Stomach (tissue), 8 donors: ENCODE measurements at regions not wholly inside any gene's neighbourhood (a gene's known extent, or its start where the extent isn't known, plus 50 kb on each side); places are given as distances from the start of the nearest gene placed in this dataset.
"Not testable (repeated sequence)": the region's sequence is repeated elsewhere in the genome, so short reads cannot be mapped to it uniquely, and the experiment has no call there.

Source experiments
- DNase-seq, 2 donors: peaks; one replicate each; pipeline versions ENCODE4 v3.0.0 to v3.0.0-alpha.2; 2013 to 2019
- H3K27ac ChIP-seq, 5 donors: fragments of 200-600 bp in 4 of 5; sonication (generic) in 4 of 5; one replicate each; pipeline ENCODE4 v1.5.1; 2013 to 2019; ENCODE audit warnings: mild to moderate bottlenecking in 1 of 5, moderate library complexity in 1 of 5
- H3K27me3 ChIP-seq, 3 donors: fragments of 200-600 bp; sonication (generic); one replicate each; pipeline ENCODE4 v1.5.1; 2017 to 2019; ENCODE audit warnings: mixed run types in 1 of 3
- H3K36me3 ChIP-seq, 4 donors: fragments of 200-600 bp; sonication (generic); 1 replicate in 3 of 4; 2 replicates in 1 of 4; pipeline ENCODE4 v1.5.1; 2016 to 2019
- H3K4me1 ChIP-seq, 4 donors: fragments of 200-600 bp; sonication (generic); one replicate each; pipeline ENCODE4 v1.5.1; 2016 to 2019
- H3K4me3 ChIP-seq, 4 donors: fragments of 200-600 bp; sonication (generic) in 3 of 4; one replicate each; pipeline ENCODE4 v1.5.1; 2016 to 2019; ENCODE audit warnings: mild to moderate bottlenecking in 1 of 4
- H3K9me3 ChIP-seq, 4 donors: fragments of 200-600 bp; sonication (generic); one replicate each; pipeline ENCODE4 v1.5.1; 2016 to 2019
- EP300 ChIP-seq: sonication (generic); formaldehyde crosslinking; IDR thresholded peaks from one replicate; pipeline ENCODE4 v1.6.1; 2017; ENCODE audit warnings: antibody characterized with exemption
- POLR2A ChIP-seq, 4 donors: fragments of 450-650 bp; IDR thresholded peaks; one replicate each; pipeline ENCODE4 v1.6.1; 2016; ENCODE audit warnings: antibody characterized with exemption in 4 of 4, control low read depth in 2 of 4, mild to moderate bottlenecking in 1 of 4, moderate library complexity in 1 of 4
- POLR2AphosphoS5 ChIP-seq, 3 donors: sonication (generic); formaldehyde crosslinking; IDR thresholded peaks; one replicate each; pipeline ENCODE4 v1.6.1; 2016; ENCODE audit warnings: antibody characterized with exemption in 3 of 3
- whole genome bisulfite sequencing, 5 donors: extraction: QIAGEN DNeasy Blood & Tissue Kit in 3 of 5; methylation state at CpG; one replicate each; pipeline versions ENCODE4 v1.1.5 to v1.1.7; 2013 to 2018; 5-methylcytosine and 5-hydroxymethylcytosine counted together
- intact Hi-C: fragments of 100-400 bp; cut with DNase I; formaldehyde crosslinking; loops from one replicate; pipeline ENCODE4 v1.15.1; 2023; ENCODE audit warnings: low total_unique reads
- TF ChIP-seq, protein P1 (sequence below), 7 experiments: fragments of 450-650 bp in 4 of 7; fragments of 200-600 bp in 3 of 7; sonication (generic) in 3 of 7; IDR thresholded peaks; one replicate each; pipeline ENCODE4 v1.5.1; 2016 to 2019; ENCODE audit warnings: antibody characterized with exemption in 7 of 7, control low read depth in 2 of 7, mild to moderate bottlenecking in 1 of 7
- donor health status: healthy with polysubstance abuse.
- donor health status: Bipolar disorder and iron deficiency.
- donor health status: healthy.

DNA sequence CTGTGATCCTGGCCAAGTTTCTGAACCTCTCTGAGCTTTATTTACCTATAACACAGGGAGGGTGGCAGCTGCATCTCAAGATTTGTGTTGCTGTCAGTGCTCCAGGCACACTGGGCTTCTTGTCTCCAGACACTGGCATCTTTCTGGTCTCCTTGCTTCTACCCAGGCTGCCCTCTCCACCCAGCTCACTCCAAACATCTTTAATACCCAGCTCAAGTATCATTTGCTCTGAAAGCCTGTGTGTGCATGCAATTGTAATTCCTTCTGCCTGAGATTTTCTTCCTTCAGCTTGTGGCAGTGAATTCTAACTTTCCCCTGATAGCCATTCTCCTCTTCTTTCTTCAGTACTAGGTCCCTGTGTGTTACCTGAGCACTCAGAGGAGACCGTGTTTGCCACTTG, 50.7 kb upstream of the USP7 start:
- WGBS, 5 donors = 90 to 100% (median 94%) methylated on average over 1 of the region's 1 CpG

DNA sequence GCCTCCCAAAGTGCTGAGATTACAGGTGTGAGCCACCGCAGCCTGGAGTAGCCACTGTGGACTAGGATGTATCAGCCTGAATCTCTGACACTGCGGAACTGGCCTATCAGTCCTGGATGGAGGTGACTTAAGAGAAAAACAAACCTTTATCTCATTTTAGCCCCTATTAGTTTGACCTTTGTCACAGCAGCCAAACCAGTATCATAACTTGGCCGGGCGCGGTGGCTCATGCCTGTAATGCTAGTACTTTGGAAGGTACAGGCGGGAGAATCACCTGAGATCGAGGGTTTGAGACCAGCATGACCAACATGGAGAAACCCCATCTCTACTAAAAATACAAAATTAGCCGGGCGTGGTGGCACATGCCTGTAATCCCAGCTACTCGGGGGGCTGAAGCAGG, 51.8 kb upstream of the USP7 start:
- intact Hi-C loops = loop anchor here (10.0 kb wide), 1 partner anchor 91 kb away; no protein-coding TSS in a partner anchor
- WGBS, 5 donors = 90 to 96% (median 92%) methylated on average over 9 to 10 of the region's 10 CpGs
- Histone ChIP-seq H3K27ac (no peak overlapping the region), H3K4me1 (peaks cover 0 to 7% (median 0%) of the 10 kb centered on the region in 4 donors), H3K9me3 (peaks cover 6 to 12% (median 10%) of the 10 kb centered on the region in 4 donors), H3K36me3 (no peaks in the 10 kb centered on the region), H3K4me3 (no peak overlapping the region), H3K27me3 (peaks cover 0 to 23% (median 5%) of the 10 kb centered on the region in 3 donors)
- TF ChIP-seq, protein P1, sequence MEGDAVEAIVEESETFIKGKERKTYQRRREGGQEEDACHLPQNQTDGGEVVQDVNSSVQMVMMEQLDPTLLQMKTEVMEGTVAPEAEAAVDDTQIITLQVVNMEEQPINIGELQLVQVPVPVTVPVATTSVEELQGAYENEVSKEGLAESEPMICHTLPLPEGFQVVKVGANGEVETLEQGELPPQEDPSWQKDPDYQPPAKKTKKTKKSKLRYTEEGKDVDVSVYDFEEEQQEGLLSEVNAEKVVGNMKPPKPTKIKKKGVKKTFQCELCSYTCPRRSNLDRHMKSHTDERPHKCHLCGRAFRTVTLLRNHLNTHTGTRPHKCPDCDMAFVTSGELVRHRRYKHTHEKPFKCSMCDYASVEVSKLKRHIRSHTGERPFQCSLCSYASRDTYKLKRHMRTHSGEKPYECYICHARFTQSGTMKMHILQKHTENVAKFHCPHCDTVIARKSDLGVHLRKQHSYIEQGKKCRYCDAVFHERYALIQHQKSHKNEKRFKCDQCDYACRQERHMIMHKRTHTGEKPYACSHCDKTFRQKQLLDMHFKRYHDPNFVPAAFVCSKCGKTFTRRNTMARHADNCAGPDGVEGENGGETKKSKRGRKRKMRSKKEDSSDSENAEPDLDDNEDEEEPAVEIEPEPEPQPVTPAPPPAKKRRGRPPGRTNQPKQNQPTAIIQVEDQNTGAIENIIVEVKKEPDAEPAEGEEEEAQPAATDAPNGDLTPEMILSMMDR (IDR thresholded peaks at IDR 0.05) = no peak
- TF ChIP-seq POLR2A (IDR thresholded peaks at IDR 0.05) (no peak), EP300 (no peak), POLR2AphosphoS5 (IDR thresholded peaks at IDR 0.05) (no peak)
- no peak for DNase-seq

More for the DNA sequence above, 50.7 kb upstream of the USP7 start:
- TF ChIP-seq POLR2AphosphoS5 (IDR thresholded peaks at IDR 0.05) (no peak), POLR2A (IDR thresholded peaks at IDR 0.05) (no peak), EP300 (no peak)
- TF ChIP-seq, protein P1 (IDR thresholded peaks at IDR 0.05) = no peak
- H3K4me1 ChIP-seq = peaks cover 0 to 7% (median 0%) of the 10 kb centered on the region in 4 donors
- peaks cover 6 to 12% (median 10%) of the 10 kb centered on the region in 4 donors for H3K9me3 ChIP-seq
- no peak overlapping the region for H3K27ac ChIP-seq
- DNase-seq = no peak
- intact Hi-C loops = loop anchor here (10.0 kb wide), 1 partner anchor 90 kb away; no protein-coding TSS in a partner anchor
- H3K4me3 ChIP-seq = no peak overlapping the region
- H3K36me3 ChIP-seq = no peaks in the 10 kb centered on the region
- peaks cover 0 to 23% (median 5%) of the 10 kb centered on the region in 3 donors for H3K27me3 ChIP-seq

DNA sequence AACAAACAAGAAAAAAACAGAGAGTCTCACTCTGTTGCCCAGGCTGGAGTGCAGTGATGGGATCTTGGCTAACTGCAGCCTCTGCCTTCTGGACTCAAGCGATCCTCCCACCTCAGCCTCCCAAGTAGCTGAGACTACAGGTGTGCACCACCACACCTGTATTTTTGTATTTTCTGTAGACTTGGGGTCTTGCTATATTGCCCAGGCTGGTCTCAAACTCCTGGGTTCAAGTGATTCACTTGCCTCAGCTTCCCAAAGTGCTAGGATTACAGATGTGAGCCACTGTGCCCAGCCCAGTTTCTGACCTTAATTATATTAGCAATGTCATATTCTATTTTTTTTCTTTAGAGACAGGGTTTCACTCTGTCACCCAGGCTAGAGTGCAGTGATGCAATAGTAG, 52.3 kb upstream of the USP7 start:
- not testable (repeated sequence) for DNase-seq, H3K4me3 ChIP-seq, H3K27ac ChIP-seq, H3K36me3 ChIP-seq, H3K4me1 ChIP-seq
- Histone ChIP-seq H3K27me3 (peaks cover 0 to 23% (median 5%) of the 10 kb centered on the region in 3 donors), H3K9me3 (peaks cover 6 to 12% (median 10%) of the 10 kb centered on the region in 4 donors)
- 90 to 100% (median 100%) methylated on average over 1 of the region's 1 CpG for WGBS, 5 donors
- intact Hi-C loops = loop anchor here (10.0 kb wide), 1 partner anchor 91 kb away; no protein-coding TSS in a partner anchor

DNA sequence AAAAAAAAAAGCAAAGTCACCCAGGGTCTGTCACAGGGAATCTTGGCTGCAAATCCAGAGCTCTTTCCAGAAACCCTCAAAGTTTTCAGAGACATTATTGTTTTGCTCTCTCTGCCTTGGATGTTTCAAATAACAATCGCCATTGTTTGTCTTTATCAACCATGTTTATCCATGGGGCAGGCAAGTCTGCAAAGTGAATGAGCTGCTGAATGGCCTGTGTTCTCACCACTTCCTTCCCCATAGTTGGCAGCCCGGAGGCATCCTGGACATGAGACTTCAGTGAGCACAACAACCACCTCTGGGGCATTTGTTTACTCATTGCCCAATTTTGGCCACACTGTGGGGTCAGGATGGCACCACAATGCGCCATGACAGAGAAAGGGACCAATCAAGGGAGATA, 53.1 kb upstream of the USP7 start:
- no peak overlapping the region for H3K27ac ChIP-seq
- intact Hi-C loops = loop anchor here (10.0 kb wide), 1 partner anchor 92 kb away; no protein-coding TSS in a partner anchor
- no peak for DNase-seq
- TF ChIP-seq, protein P1 (IDR thresholded peaks at IDR 0.05) = no peak
- TF ChIP-seq POLR2A (IDR thresholded peaks at IDR 0.05) (no peak), EP300 (no peak), POLR2AphosphoS5 (IDR thresholded peaks at IDR 0.05) (no peak)
- H3K36me3 ChIP-seq = no peaks in the 10 kb centered on the region
- peaks cover 0 to 23% (median 5%) of the 10 kb centered on the region in 3 donors for H3K27me3 ChIP-seq
- peaks cover 6 to 12% (median 10%) of the 10 kb centered on the region in 4 donors for H3K9me3 ChIP-seq
- H3K4me1 ChIP-seq = peaks cover 0 to 7% (median 0%) of the 10 kb centered on the region in 4 donors
- H3K4me3 ChIP-seq = no peak overlapping the region
- WGBS, 5 donors = 52 to 61% (median 55%) methylated on average over 3 of the region's 3 CpGs

DNA sequence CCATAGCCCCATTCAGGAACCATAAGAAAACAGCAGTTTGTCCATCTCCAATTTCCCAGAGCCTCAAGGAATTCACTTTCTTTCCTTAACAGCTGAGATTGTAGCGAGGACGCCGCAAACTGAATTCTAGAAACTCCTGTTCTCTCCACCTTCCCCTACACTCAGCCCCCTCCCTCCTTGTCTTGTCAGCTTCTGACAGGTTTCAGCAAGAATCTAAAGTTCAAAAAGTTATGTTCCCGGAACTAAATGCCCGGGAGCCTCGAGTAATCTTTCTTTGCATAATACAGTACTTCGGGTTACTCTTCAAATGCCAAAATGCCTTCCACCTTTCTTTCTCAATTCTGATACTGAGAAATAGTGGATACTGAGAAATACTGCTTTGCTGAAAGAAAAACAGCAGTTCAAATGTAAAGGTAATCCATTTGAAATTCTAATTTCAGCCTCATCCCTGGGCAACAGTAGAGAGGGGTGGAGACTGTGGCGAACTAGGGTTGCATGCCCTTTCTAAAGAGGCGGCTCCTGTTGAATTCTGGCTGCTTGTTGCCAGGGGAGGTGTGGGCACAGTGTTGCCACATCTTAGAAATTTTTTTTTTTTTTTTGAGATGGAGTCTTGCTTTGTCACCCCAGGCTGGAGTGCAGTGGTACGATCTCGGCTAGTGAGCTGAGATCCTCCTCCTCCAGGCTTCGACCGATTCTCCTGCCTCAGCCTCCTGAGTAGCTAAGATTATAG, 63.5 kb upstream of the USP7 start:
- Histone ChIP-seq H3K27me3 (no peaks in the 10 kb centered on the region), H3K36me3 (no peaks in the 10 kb centered on the region), H3K4me1 (no peaks in the 10 kb centered on the region), H3K4me3 (no peak overlapping the region), H3K27ac (no peak overlapping the region), H3K9me3 (no peaks in the 10 kb centered on the region)
- peak in 1 of 2 donors; percentile 23 for DNase-seq
- TF ChIP-seq POLR2AphosphoS5 (IDR thresholded peaks at IDR 0.05) = no peak
- TF ChIP-seq POLR2A (IDR thresholded peaks at IDR 0.05) = no peak
- no peak for TF ChIP-seq EP300
- TF ChIP-seq, protein P1 (IDR thresholded peaks at IDR 0.05) = no peak
- intact Hi-C loops = no loop called here
- 64 to 73% (median 68%) methylated on average over 13 of the region's 13 CpGs for WGBS, 5 donors

DNA sequence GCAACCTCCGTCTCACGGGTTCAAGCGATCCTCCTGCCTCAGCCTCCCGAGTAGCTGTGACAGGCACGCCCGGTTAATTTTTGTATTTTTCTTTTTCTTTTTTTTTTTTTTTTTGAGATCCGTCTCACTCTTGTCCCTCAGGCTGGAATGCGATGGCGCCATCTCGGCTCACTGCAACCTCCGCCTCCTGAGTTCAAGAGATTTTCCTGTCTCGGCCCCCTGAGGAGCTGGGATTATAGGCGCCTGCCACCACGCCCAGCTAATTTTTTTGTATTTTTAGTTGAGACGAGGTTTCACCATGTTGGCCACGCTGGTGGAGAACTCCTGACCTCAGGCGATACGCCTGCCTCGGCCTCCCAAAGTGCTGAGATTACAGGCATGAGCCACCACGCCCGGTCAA, 63.0 kb upstream of the HAPSTR1 start:
- H3K9me3 ChIP-seq, H3K4me1 ChIP-seq, DNase-seq, intact Hi-C loops, H3K27me3 ChIP-seq, H3K4me3 ChIP-seq, H3K27ac ChIP-seq, H3K36me3 ChIP-seq: not testable (repeated sequence)
- 88 to 92% (median 90%) methylated on average over 21 of the region's 21 CpGs for WGBS, 5 donors
